HT-29 (cell line): ENCODE measurements at regions not wholly inside any gene's neighbourhood (a gene's known extent, or its start where the extent isn't known, plus 50 kb on each side); places are given as distances from the start of the nearest gene placed in this dataset.
"Not testable (repeated sequence)": the region's sequence is repeated elsewhere in the genome, so short reads cannot be mapped to it uniquely, and the experiment has no call there.

ENCODE experiments used
- DNase-seq: peaks from one replicate; pipeline ENCODE4 v3.0.0-alpha.2; 2015; ENCODE audit warnings: low spot score

GRCh38 chr10:15430969-15431771, 60.1 kb upstream of the FAM171A1 start:
- no peak for DNase-seq

GRCh38 chr10:15428681-15429080, 57.6 kb upstream of the FAM171A1 start:
- no peak for DNase-seq

GRCh38 chr10:15427843-15428414, 56.8 kb upstream of the FAM171A1 start:
- DNase-seq, result peak; percentile 45

- DNase-seq, result no peak
Measured at GRCh38 chr10:15426558-15426957, 55.5 kb upstream of the FAM171A1 start.

GRCh38 chr10:15426115-15426514, 55.0 kb upstream of the FAM171A1 start:
- DNase-seq, result no peak

GRCh38 chr10:15421875-15422274, 50.8 kb upstream of the FAM171A1 start:
- not testable (repeated sequence) for DNase-seq
